ENCODE measurements at regions not wholly inside any gene's neighbourhood (a gene's known extent, or its start where the extent isn't known, plus 50 kb on each side); places are given as distances from the start of the nearest gene placed in this dataset.
A peak's percentile ranks its signal among the peaks of the same experiment; 100 is the strongest.
"Not testable (repeated sequence)": the region's sequence is repeated elsewhere in the genome, so short reads cannot be mapped to it uniquely, and the experiment has no call there.

DNA sequence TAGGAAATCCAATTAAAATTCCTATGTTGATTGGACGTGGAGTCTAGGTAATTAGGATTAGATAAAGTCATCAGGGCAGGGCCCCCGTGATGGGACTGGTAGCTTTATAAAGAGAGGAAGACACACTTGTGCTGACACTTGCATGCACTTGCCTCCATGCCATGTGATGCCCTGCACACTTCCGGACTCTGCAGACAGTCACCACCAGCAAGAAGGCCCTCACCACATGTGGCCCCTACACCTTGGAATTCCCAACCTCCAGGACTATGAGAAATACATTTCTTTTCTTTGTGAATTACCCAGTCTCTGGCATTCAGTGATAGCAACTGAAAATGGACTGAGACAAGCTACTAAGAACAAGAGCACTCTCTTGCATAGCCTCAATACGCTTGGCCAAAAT is 90.6 kb downstream of the CRYGS start:
- DNase-seq = no peak

DNA sequence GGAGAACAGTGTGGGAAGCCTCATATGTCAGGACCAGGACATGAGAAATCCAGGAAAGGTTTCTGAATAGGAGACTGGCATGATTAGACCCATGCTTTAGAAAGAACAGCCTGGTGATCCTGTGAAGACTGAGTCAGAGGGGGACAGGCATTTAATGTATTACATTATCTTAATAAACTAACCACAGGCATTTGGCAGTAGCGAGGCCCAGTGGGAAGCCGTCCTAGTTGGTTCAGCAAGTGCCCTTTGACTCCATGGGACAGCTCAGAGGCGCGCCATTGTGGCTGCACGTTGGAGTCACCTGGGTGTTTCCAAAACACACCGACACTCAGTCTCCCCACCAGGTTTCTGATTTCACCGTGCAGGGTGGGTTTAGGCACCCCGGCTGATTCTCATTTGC is 90.5 kb upstream of the DGKG start:
- DNase-seq = no peak

DNA sequence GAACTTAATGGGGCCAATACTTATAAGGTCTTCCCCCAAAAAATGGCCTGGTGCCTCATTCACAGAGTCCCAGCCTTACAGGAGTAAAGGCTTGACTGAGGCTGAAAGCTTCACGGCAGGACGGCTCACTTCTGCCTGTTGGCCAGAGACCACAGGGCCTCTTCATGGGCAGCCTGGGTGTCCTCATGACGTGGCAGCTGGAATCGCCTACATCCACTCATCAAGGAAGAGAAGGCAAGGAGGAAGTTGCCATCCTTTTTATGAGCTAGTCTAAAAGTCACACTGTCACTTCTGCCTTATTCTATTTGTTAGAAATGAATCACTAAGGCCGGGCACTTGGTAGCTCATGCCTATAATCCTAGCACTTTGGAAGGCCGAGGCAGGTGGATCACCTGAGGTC is 89.3 kb upstream of the DGKG start:
- DNase-seq = no peak

DNA sequence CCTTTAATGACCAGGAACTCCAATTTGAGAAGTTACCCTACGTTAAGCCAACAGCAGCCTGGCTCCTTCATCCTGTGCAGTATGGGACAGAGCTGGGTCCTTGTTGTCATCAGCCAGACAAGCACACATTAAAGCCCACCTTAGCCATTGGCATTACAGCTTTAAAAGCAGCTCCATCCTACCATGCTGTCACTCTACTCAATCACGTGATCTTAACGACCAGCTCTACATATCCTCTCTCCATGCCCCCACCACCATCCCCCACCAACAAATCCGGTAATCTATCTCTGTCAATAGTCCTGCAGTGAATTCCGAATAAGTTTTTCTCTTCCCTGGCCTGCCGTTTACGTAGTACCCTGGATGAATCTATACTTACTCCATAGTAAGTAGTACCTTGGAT is 82.9 kb upstream of the DGKG start:
- DNase-seq = no peak

DNA sequence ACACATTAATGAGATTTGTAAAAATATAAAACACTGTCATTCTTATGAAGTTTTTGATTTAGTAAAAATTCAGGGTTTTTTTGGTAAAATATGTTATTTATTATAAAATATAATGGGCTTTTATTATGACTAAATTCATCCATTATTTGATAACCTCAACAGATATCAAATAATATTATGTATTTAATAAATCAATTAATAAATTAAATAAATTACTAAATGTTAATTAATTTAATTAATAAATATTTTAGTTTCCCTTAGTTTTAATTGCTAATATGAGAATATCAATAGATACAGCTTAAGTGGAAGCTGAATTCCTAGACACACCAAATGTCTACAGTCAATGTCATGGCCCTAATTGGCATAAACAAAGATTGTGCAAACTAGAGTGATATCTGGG is 82.3 kb upstream of the DGKG start:
- no peak for DNase-seq

- DNase-seq = not testable (repeated sequence)
Measured at GRCh38 chr3:186442979-186443378, 80.9 kb upstream of the DGKG start.

- no peak for DNase-seq
Measured at GRCh38 chr3:186442162-186442561, 80.1 kb upstream of the DGKG start.

- DNase-seq = no peak
Measured at GRCh38 chr3:186440891-186441290, 78.9 kb upstream of the DGKG start.

DNA sequence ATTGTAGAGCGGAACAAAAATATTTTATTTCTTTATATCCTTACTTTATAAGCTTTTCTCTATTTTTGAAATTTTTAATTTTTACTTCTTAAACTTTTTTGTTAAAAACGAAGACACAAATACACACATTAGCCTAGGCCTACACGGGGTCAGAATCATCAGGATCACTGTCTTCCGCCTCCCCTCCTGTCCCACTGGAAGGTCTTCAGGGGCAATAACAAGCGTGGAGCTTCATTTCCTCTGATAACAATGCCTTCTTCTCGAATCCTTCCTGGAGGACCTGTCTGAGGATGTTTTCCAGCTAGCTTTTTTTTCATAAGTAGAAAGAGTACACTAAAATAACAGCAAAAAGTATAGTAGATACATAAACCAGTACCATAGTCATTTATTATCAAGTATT is 77.7 kb upstream of the DGKG start:
- DNase-seq = no peak

DNA sequence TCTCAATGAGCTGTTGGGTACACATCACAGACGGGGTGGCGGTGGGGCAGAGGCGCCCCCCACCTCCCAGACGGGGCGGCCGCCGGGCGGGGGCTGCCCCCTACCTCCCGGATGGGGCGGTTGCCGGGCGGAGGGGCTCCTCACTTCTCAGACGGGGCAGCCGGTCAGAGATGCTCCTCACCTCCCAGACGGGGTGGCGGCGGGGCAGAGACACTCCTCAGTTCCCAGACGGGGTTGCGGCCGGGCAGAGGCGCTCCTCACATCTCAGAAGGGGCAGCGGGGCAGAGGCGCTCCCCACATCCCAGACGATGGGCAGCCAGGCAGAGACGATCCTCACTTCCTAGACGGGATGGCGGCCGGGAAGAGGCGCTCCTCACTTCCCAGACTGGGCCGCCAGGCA is 73.3 kb upstream of the DGKG start:
- not testable (repeated sequence) for DNase-seq

DNA sequence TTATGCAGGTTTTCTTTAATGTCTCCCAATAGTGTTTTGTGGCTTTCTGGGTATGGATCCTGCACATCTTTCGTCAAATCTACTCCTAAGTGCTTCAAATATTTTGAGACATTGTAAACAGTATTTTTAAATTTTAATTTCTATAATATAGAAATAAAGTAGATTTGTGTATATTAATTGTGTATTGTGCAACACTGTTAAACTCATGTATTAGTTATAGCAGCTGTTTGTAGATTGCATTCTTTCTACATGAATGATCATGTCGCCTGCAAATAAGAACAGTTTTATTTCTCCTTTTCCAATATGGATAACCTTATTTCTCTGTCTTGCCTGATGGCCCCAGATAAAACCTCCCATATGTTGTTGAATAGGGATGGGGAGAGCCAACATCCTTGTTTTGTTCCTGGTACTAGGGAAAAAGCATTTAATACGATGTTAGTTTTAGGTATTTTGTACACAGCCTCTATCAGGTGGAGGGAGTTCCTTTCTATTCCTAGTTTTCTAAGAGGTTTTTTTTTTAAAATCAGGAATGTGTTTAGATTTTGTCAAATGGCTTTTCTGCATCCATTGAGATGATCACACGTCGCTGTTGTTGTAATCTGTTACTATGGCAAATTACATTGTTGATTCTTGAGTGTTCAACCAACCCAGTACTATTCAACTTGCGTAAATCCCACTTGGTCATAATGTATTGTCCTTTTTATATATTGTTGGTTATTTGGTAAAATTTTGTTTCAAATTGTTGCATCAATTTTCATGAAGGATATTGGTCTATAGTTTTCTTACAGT is 71.1 kb upstream of the DGKG start:
- no peak for DNase-seq

DNA sequence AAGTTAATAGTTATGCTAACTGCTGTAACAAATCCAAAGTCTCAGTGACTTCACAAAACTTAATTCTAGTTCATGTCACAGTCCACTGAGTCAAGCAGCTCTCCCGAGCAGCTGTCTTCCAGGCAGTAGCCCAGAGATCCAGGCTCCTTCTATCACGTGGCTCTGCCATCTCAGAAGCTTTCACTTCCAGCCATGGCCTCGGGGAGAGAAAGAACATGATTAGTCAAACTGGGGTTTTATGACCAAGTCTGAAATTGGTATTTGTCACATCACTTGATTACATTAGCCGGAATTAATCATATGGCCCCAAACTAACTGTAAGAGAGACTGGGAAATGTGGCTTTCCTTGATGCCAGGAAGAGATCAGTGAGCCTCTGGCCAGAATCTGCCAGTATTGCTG is 70.2 kb upstream of the DGKG start:
- DNase-seq = no peak

- no peak for DNase-seq
Measured at GRCh38 chr3:186427627-186428281, 65.7 kb upstream of the DGKG start.

DNA sequence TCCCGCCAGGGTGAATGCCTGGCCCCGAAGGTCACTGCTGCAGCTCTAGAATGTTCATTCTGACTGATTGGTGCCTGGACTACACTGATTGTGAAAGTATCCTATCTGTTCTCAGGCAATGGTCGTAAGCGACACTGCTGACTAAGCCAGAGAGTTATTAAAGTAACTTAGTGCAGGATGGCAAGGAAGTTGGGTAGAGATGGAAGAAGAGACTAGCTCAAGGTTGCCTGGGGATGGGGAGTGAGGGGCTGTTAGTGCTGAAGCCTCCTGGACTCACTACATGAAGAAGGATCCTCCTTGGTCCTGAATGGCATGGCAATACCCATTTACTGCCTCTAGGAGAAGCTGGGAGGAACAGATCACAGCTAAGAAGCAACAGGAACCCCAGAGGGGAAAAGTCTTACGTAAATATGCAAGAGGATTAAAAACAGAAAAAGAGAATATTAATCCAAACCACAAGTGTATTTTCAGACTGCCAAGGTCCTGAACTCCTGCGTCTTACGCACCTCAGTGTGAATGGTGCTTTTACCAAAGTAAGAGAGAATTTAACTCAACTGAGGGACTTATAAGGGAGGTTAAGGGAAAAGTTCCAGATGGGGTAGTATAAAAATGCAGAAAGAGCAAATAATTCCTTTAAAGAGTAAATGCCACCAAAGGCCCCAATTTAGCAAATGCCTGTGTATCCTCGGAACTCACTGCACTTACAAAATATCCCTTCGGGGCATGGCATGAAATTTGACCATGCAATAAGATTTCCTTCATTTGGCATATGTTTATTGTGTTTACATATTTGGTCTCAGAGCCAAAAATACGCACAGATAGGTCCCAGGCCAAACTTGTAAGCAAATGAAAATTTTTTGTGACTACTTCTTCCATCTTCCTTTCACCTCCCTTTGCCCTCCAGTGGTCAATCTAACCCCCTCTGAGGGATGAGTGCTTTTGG is 64.0 kb upstream of the DGKG start:
- DNase-seq = no peak

DNA sequence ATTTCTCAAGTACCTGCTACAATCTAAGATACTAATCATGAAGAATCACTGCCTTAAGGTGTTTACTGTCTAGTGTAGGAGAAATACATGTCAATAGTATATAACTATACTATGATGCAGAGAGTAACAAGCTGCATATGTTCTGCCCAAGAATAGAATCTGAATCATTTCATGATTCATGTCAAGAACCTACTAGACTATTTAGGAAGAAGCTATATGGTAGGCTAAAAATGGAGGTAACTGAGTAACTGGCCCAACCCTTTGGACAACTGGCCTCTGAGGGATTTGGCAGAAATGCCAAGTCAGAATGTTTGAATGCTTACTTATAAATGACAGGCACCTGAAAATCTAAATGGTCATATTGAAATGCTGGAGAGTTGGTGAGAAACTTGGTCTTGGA is 59.9 kb upstream of the DGKG start:
- DNase-seq = no peak

- DNase-seq = no peak
Measured at GRCh38 chr3:186418671-186419145, 56.7 kb upstream of the DGKG start.

DNA sequence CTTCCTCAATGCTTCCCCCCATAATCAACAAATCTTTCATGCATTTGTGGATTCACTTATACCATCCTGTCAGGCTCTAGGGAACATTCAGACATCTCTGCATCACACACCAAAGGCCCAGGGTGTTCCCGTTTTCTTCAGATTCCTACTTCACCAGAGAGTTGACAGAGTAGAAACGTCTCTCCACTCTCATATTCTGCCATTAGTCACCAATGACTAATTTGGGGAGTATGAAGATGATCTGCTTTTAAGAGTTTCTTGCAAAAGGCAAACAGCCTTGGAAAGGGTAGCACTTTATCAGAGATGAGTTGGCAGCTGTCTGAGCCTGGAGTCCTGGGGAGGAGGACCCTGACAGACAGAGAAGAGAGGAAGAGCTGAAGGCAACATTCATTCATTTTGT is 55.8 kb upstream of the DGKG start:
- no peak for DNase-seq

DNA sequence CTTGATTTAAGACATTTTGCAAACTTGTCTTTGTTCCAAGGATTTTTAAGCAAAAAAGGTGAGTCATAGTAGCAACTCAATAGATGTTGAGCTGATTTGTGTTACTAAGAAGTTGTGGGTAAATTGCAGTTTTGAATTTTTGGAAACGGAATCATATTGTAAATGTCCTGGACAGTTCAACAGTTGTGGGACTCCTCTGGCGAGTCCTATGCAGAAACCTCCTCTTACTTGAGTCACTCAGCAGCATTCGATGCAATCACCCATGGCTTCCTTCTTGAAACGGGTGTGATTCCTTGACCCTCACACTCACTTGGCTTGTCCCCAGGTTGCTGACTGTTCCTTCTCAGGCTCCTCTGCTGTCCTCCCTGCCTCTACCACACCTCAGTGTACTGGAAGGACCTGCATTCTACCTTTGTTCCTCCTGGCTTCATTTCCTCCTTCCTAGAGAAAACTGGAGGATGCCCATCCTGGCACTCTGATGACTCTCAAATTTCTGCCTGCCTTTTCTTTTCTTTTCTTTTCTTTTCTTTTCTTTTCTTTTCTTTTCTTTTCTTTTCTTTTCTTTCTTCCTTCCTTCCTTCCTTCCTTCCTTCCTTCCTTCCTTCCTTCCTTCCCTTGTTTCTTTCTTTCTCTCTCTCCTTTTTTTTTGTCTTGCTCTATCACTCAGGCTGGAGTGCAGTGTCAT is 52.8 kb upstream of the DGKG start:
- no peak for DNase-seq

GRCh38 chr3:186413615-186414415 is 51.8 kb upstream of the DGKG start:
- peak; percentile 28 for DNase-seq

DNA sequence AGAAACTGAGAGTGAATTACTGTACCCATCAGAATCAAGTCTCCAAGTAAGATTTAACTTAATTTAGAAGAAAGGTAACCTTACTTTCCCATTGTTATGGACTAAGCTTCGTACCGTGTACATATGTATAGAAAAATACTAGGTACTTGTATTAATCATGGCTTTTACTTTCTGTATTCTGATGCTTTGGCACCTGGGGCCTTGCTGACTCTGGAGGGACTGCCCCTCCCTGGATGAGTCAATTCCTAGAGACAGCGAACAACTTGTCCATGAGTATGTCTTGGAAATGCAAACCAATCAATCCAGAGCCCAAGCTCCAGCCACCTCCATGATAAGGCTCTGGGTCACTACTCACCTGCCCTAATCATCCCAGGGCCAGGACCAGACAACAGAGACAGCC is 50.0 kb upstream of the DGKG start:
- DNase-seq = no peak

Data from NCI-H69 (cell line).